GM21529 (cell line): ENCODE measurements at regions not wholly inside any gene's neighbourhood (a gene's known extent, or its start where the extent isn't known, plus 50 kb on each side); places are given as distances from the start of the nearest gene placed in this dataset.
"Not testable (repeated sequence)": the region's sequence is repeated elsewhere in the genome, so short reads cannot be mapped to it uniquely, and the experiment has no call there.

Experiments used
- ATAC-seq: cut with Tn5 transposase; IDR thresholded peaks from one replicate; pipeline ENCODE4 v1.9.1; 2021; ENCODE audit not compliant: unreplicated experiment

- ATAC-seq: no peak
These were observed 290.7 kb upstream of the FOLH1 start for GRCh38 chr11:49499117-49499516.

- ATAC-seq: no peak
These were observed 296.8 kb upstream of the FOLH1 start for GRCh38 chr11:49505231-49505630.

- ATAC-seq: peak; percentile 95
These were observed 317.9 kb upstream of the FOLH1 start for GRCh38 chr11:49526240-49526829.

- ATAC-seq: no peak
These were observed 324.8 kb upstream of the FOLH1 start for GRCh38 chr11:49533204-49533603.

- ATAC-seq: not testable (repeated sequence)
These were observed 330.5 kb upstream of the FOLH1 start for GRCh38 chr11:49538927-49539326.

- not testable (repeated sequence) for ATAC-seq
These were observed 350.0 kb upstream of the FOLH1 start for GRCh38 chr11:49558261-49558847.

- not testable (repeated sequence) for ATAC-seq
These were observed 352.2 kb upstream of the FOLH1 start for GRCh38 chr11:49560593-49560992.

GRCh38 chr11:49561240-49561880 lies 353.0 kb upstream of the FOLH1 start:
- ATAC-seq: not testable (repeated sequence)

- ATAC-seq: not testable (repeated sequence)
These were observed 353.9 kb upstream of the FOLH1 start for GRCh38 chr11:49562262-49562661.

- ATAC-seq: not testable (repeated sequence)
These were observed 371.1 kb upstream of the FOLH1 start for GRCh38 chr11:49579492-49579891.

GRCh38 chr11:49585495-49585894 lies 366.7 kb upstream of the OR4C13 start:
- not testable (repeated sequence) for ATAC-seq

- ATAC-seq: not testable (repeated sequence)
These were observed 343.3 kb upstream of the OR4C13 start for GRCh38 chr11:49608892-49609291.

GRCh38 chr11:49623872-49624271 lies 328.3 kb upstream of the OR4C13 start:
- not testable (repeated sequence) for ATAC-seq

GRCh38 chr11:49670705-49671104 lies 281.5 kb upstream of the OR4C13 start:
- not testable (repeated sequence) for ATAC-seq

GRCh38 chr11:49702121-49702520 lies 250.1 kb upstream of the OR4C13 start:
- ATAC-seq: not testable (repeated sequence)

- ATAC-seq: not testable (repeated sequence)
These were observed 201.7 kb upstream of the OR4C13 start for GRCh38 chr11:49750447-49750846.

GRCh38 chr11:49750960-49751359 lies 201.2 kb upstream of the OR4C13 start:
- not testable (repeated sequence) for ATAC-seq

GRCh38 chr11:49780791-49781190 lies 171.4 kb upstream of the OR4C13 start:
- ATAC-seq: not testable (repeated sequence)

GRCh38 chr11:49782000-49782399 lies 170.2 kb upstream of the OR4C13 start:
- ATAC-seq: not testable (repeated sequence)

GRCh38 chr11:49783841-49784240 lies 168.3 kb upstream of the OR4C13 start:
- ATAC-seq: not testable (repeated sequence)

- not testable (repeated sequence) for ATAC-seq
These were observed 162.4 kb upstream of the OR4C13 start for GRCh38 chr11:49789787-49790186.

GRCh38 chr11:49798206-49798837 lies 153.9 kb upstream of the OR4C13 start:
- ATAC-seq: not testable (repeated sequence)
